Thyroid gland (tissue), 4 donors: ENCODE measurements at regions not wholly inside any gene's neighbourhood (a gene's known extent, or its start where the extent isn't known, plus 50 kb on each side); places are given as distances from the start of the nearest gene placed in this dataset.

ENCODE experiments used
- POLR2A ChIP-seq, 2 donors: fragments of 450-650 bp; IDR thresholded peaks; one replicate each; pipeline ENCODE4 v1.6.1; 2017; ENCODE audit warnings: antibody characterized with exemption in 2 of 2, mild to moderate bottlenecking in 2 of 2, moderate library complexity in 1 of 2
- TF ChIP-seq, protein P1 (sequence below), 6 experiments: fragments of 200-600 bp in 3 of 6; fragments of 450-650 bp in 3 of 6; sonication (generic) in 3 of 6; IDR thresholded peaks; one replicate each; pipeline ENCODE4 v1.5.1; 2016 to 2019; ENCODE audit warnings: antibody characterized with exemption in 6 of 6, mild to moderate bottlenecking in 2 of 6, inconsistent platforms in 1 of 6, moderate library complexity in 1 of 6

- TF ChIP-seq, protein P1, sequence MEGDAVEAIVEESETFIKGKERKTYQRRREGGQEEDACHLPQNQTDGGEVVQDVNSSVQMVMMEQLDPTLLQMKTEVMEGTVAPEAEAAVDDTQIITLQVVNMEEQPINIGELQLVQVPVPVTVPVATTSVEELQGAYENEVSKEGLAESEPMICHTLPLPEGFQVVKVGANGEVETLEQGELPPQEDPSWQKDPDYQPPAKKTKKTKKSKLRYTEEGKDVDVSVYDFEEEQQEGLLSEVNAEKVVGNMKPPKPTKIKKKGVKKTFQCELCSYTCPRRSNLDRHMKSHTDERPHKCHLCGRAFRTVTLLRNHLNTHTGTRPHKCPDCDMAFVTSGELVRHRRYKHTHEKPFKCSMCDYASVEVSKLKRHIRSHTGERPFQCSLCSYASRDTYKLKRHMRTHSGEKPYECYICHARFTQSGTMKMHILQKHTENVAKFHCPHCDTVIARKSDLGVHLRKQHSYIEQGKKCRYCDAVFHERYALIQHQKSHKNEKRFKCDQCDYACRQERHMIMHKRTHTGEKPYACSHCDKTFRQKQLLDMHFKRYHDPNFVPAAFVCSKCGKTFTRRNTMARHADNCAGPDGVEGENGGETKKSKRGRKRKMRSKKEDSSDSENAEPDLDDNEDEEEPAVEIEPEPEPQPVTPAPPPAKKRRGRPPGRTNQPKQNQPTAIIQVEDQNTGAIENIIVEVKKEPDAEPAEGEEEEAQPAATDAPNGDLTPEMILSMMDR (IDR thresholded peaks at IDR 0.05): no peak
- no peak for TF ChIP-seq POLR2A (IDR thresholded peaks at IDR 0.05)
Observed at GRCh38 chr18:78538669-78539440, 440.8 kb upstream of the SALL3 start.
